GM12878 (cell line): ENCODE measurements at regions not wholly inside any gene's neighbourhood (a gene's known extent, or its start where the extent isn't known, plus 50 kb on each side); places are given as distances from the start of the nearest gene placed in this dataset.

Experiments used
- FOS ChIP-seq: IDR thresholded peaks from 3 replicates; pipeline ENCODE4 v1.6.1; 2011; ENCODE audit warnings: borderline replicate concordance; ENCODE audit not compliant: insufficient read length; ENCODE audit errors: extremely low read depth
- MYC ChIP-seq: IDR thresholded peaks from 2 replicates; pipeline ENCODE4 v1.6.1; 2011; ENCODE audit warnings: mild to moderate bottlenecking, low read length, moderate library complexity, inconsistent platforms; ENCODE audit not compliant: insufficient read depth, insufficient replicate concordance, insufficient read length, severe bottlenecking
- RAD51 ChIP-seq: fragments of 450-650 bp; IDR thresholded peaks from 2 replicates; pipeline ENCODE4 v1.6.1; 2016; ENCODE audit warnings: moderate library complexity, mild to moderate bottlenecking, inconsistent platforms
- ZNF384 ChIP-seq: IDR thresholded peaks from 2 replicates; pipeline ENCODE4 v1.6.1; 2012; ENCODE audit warnings: low read depth, mild to moderate bottlenecking, low read length, improper control_type of control experiment, borderline replicate concordance
- ZZZ3 ChIP-seq: IDR thresholded peaks from 2 replicates; pipeline ENCODE4 v1.6.1; 2011; ENCODE audit warnings: low read depth; ENCODE audit not compliant: control insufficient read depth, insufficient read length
- TF ChIP-seq, protein P1 (sequence below): fragments of 450-650 bp; IDR thresholded peaks from 2 replicates; pipeline ENCODE4 v1.6.1; 2016; ENCODE audit warnings: mild to moderate bottlenecking
- TF ChIP-seq, protein P2 (sequence below): fragments of 150-350 bp; IDR thresholded peaks from 2 replicates; pipeline ENCODE4 v1.6.1; 2014; ENCODE audit warnings: mild to moderate bottlenecking, low read depth, low read length
- TF ChIP-seq, protein P3 (sequence below), 3 experiments: IDR thresholded peaks in 2 of 3; conservative IDR thresholded peaks in 1 of 3; 2 replicates each; pipeline ENCODE4 v1.5.1; 2011; ENCODE audit warnings: low read depth in 3 of 3, low read length in 3 of 3, mild to moderate bottlenecking in 3 of 3, control low read depth in 2 of 3, moderate library complexity in 2 of 3, inconsistent platforms in 1 of 3, mixed read lengths in 1 of 3; ENCODE audit not compliant: control insufficient read depth in 2 of 3, insufficient read depth in 1 of 3; ENCODE audit errors: extremely low read depth in 1 of 3

DNA sequence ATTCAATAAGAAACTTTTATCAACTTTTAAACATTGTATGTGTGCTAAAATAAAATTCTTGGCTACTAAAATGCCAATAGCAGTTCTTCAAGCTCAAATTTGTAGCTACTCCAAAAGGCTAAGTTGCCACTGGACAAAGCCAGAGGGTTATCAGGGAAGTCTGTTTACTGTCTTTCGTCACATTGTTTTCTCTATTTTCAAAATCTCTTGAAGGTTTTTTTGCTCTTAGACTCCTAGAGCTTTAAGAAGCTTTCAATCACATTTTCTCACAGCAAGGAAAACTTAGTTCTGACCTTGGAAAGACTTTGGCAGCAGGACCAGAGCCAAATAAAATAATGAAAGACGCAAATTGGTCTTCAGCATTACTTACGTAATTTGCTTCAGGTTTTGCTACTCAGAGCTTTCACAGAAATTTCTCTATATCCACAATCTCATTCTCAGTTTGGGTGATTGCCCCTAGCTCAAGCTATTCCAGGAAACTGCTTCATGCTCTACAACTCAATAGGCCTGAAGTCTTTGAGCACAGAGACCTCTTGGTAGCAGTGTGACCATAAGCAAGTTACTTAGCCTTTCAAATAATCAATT, 257.7 kb downstream of the GABRG2 start (continued):
- TF ChIP-seq, protein P1, sequence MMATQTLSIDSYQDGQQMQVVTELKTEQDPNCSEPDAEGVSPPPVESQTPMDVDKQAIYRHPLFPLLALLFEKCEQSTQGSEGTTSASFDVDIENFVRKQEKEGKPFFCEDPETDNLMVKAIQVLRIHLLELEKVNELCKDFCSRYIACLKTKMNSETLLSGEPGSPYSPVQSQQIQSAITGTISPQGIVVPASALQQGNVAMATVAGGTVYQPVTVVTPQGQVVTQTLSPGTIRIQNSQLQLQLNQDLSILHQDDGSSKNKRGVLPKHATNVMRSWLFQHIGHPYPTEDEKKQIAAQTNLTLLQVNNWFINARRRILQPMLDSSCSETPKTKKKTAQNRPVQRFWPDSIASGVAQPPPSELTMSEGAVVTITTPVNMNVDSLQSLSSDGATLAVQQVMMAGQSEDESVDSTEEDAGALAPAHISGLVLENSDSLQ: no peak
- TF ChIP-seq, protein P2, sequence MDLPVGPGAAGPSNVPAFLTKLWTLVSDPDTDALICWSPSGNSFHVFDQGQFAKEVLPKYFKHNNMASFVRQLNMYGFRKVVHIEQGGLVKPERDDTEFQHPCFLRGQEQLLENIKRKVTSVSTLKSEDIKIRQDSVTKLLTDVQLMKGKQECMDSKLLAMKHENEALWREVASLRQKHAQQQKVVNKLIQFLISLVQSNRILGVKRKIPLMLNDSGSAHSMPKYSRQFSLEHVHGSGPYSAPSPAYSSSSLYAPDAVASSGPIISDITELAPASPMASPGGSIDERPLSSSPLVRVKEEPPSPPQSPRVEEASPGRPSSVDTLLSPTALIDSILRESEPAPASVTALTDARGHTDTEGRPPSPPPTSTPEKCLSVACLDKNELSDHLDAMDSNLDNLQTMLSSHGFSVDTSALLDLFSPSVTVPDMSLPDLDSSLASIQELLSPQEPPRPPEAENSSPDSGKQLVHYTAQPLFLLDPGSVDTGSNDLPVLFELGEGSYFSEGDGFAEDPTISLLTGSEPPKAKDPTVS: no peak
- TF ChIP-seq MYC (no peak), ZNF384 (no peak), FOS (no peak), RAD51 (no peak), ZZZ3 (no peak)
- TF ChIP-seq, protein P3, sequence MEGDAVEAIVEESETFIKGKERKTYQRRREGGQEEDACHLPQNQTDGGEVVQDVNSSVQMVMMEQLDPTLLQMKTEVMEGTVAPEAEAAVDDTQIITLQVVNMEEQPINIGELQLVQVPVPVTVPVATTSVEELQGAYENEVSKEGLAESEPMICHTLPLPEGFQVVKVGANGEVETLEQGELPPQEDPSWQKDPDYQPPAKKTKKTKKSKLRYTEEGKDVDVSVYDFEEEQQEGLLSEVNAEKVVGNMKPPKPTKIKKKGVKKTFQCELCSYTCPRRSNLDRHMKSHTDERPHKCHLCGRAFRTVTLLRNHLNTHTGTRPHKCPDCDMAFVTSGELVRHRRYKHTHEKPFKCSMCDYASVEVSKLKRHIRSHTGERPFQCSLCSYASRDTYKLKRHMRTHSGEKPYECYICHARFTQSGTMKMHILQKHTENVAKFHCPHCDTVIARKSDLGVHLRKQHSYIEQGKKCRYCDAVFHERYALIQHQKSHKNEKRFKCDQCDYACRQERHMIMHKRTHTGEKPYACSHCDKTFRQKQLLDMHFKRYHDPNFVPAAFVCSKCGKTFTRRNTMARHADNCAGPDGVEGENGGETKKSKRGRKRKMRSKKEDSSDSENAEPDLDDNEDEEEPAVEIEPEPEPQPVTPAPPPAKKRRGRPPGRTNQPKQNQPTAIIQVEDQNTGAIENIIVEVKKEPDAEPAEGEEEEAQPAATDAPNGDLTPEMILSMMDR (IDR thresholded peaks at IDR 0.05 in 2 of 3, conservative IDR thresholded peaks at IDR 0.05 in 1 of 3; ENCODE audit: control insufficient read depth in 2 of 3, extremely low read depth in 1 of 3, insufficient read depth in 1 of 3, low read depth in 3 of 3, low read length in 3 of 3): no peak
- TF ChIP-seq, all 136 proteins: peak for 0
